ENCODE measurements at regions not wholly inside any gene's neighbourhood (a gene's known extent, or its start where the extent isn't known, plus 50 kb on each side); places are given as distances from the start of the nearest gene placed in this dataset.

DNA sequence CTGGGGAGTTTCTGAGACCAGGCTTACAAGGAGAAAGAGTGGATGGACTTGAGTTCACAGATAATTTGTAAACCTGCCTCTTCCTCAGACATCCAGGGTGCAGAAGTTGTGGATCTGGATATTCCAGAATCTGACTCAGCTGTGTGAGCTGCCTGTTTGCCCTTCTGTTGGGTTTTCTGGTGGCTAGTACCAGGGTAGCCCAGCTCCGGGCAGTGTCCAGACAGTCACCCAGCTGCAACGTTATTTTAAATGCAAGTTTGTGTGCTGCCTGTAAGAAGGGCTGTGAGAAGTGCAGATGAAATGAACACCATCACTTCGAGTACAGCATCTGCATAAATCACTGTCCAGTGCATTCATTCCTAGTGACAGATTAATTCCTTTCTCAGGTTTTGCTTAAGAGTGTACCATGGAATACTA lies 1053.0 kb downstream of the TUSC7 start:
- no peaks in the 10 kb centered on the region for H3K9me3 ChIP-seq
- H3K36me3 ChIP-seq: no peaks in the 10 kb centered on the region
- H3K4me1 ChIP-seq: no peaks in the 10 kb centered on the region
- no peak for DNase-seq
- no peak for TF ChIP-seq CTCF (IDR thresholded peaks at IDR 0.05)
- intact Hi-C loops (cut with DNase I): no loop called here
- H3K27ac ChIP-seq: no peak overlapping the region
- no peak overlapping the region for H3K4me3 ChIP-seq
- no peaks in the 10 kb centered on the region for H3K27me3 ChIP-seq
- no peak for ATAC-seq

DNA sequence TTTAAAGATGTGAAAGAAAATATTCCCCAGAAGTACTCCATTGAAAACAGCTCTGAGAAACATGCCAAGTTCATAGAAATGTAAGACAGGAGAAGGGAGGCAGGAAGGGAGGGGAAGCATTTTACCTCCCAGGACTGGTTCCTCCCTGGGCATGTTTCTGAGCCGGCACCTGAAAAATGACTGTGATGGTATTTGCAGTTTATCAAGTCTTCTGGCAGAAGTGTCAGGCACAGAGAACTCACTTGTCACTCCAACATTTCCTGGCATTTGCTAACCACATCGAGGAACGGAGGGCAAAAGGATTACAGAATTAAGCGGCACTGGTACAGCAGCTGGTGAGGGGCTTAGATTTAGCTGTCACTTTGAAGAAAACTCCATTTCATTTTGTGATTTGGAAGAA lies 1054.0 kb downstream of the TUSC7 start:
- ATAC-seq: no peak
- TF ChIP-seq CTCF (IDR thresholded peaks at IDR 0.05): no peak
- intact Hi-C loops (cut with DNase I): no loop called here
- no peak for DNase-seq
- H3K27me3 ChIP-seq: no peaks in the 10 kb centered on the region
- H3K9me3 ChIP-seq: no peaks in the 10 kb centered on the region
- H3K27ac ChIP-seq: no peak overlapping the region
- H3K4me1 ChIP-seq: no peaks in the 10 kb centered on the region
- H3K4me3 ChIP-seq: no peak overlapping the region
- H3K36me3 ChIP-seq: no peaks in the 10 kb centered on the region

DNA sequence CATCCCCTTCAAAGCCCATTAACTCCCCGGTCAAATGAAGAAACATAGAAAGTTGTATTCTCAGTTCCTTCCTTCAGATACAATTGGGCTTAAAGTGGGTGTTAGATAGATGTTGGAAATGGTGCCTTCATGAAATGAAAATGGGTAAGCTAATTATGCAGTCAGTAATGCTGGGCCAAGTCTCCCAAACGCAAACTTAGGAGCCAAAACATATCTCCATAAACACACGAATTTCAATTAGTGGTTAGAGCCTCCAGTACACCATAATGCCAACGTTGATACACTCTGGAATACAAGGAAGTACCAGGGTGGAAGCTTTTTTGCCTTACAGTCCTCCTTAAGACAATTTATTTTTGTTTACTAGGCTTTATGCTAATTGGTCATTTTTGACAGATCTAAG lies 1059.0 kb downstream of the TUSC7 start:
- Histone ChIP-seq H3K36me3 (no peaks in the 10 kb centered on the region), H3K27ac (no peak overlapping the region), H3K9me3 (no peaks in the 10 kb centered on the region), H3K4me3 (no peak overlapping the region), H3K27me3 (no peaks in the 10 kb centered on the region), H3K4me1 (no peaks in the 10 kb centered on the region)
- TF ChIP-seq CTCF (IDR thresholded peaks at IDR 0.05): no peak
- intact Hi-C loops (cut with DNase I): no loop called here
- DNase-seq (no peak), ATAC-seq (no peak)

DNA sequence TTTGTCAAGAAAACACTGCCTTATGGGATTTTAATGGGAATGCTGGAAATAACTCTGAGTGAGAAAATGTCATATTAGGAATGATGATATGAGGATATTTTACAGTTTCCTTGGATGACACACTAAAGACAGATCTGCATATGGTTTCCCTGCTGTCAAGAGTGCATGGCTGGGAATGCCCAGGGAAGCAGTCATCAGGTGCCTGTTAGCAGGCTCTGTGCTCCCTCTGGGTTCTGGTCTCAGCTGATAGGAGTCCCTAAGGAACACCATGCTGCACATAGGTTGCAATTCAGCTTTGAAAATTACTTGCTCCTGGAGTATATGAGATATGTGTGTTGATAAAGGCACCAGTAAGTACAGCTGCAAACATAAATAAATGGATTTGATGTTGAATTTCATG lies 1064.6 kb downstream of the TUSC7 start:
- no peaks in the 10 kb centered on the region for H3K4me1 ChIP-seq
- no peaks in the 10 kb centered on the region for H3K27me3 ChIP-seq
- H3K36me3 ChIP-seq: no peaks in the 10 kb centered on the region
- H3K4me3 ChIP-seq: no peak overlapping the region
- intact Hi-C loops (cut with DNase I): no loop called here
- H3K9me3 ChIP-seq: no peaks in the 10 kb centered on the region
- TF ChIP-seq CTCF (IDR thresholded peaks at IDR 0.05): no peak
- DNase-seq: no peak
- ATAC-seq: no peak
- no peak overlapping the region for H3K27ac ChIP-seq

DNA sequence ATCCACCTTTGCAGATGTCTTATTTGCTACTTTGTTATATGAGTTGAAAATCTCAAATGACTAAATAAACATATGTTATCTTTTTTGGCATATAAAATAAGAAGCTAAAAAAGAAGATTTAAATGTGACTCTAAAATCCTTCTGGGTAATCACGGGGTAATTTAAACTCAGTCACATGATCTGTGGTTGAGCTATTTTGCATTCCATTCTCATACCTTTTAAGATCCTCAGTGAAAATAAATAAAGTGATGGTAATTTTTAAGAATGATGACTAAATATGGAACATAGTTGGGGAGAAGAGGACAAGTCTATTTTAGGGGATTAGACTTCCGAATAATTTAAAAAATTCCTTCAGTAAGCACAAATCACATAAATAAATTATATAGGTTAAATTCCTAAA lies 1076.8 kb downstream of the TUSC7 start:
- no peak for DNase-seq
- no peak for ATAC-seq
- H3K9me3 ChIP-seq: peaks cover 0 to 4% of the 10 kb centered on the region in 2 donors
- no peak for TF ChIP-seq CTCF (IDR thresholded peaks at IDR 0.05)
- no peaks in the 10 kb centered on the region for H3K4me1 ChIP-seq
- no peaks in the 10 kb centered on the region for H3K36me3 ChIP-seq
- no peak overlapping the region for H3K27ac ChIP-seq
- intact Hi-C loops (cut with DNase I): no loop called here
- no peak overlapping the region for H3K4me3 ChIP-seq
- H3K27me3 ChIP-seq: no peaks in the 10 kb centered on the region
